Progenitor cell of endocrine pancreas (in vitro differentiated cells): ENCODE measurements at regions not wholly inside any gene's neighbourhood (a gene's known extent, or its start where the extent isn't known, plus 50 kb on each side); places are given as distances from the start of the nearest gene placed in this dataset.

ENCODE experiments used
- DNase-seq: peaks from one replicate; pipeline ENCODE4 v3.0.0; 2021; ENCODE audit warnings: low spot score; ENCODE audit not compliant: unreplicated experiment
- H3K27ac Mint-ChIP-seq: 2 replicates; pipeline ENCODE4 v1.8.0; 2021; ENCODE audit warnings: mild to moderate bottlenecking, moderate library complexity, mixed read lengths
- H3K27me3 Mint-ChIP-seq: 2 replicates; pipeline ENCODE4 v1.8.0; 2021; ENCODE audit warnings: mixed read lengths
- H3K36me3 Mint-ChIP-seq: 2 replicates; pipeline ENCODE4 v1.8.0; 2022; ENCODE audit warnings: mixed read lengths; ENCODE audit not compliant: insufficient read depth
- H3K4me1 Mint-ChIP-seq: 2 replicates; pipeline ENCODE4 v1.8.0; 2021; ENCODE audit warnings: low read depth, mixed read lengths
- H3K4me3 Mint-ChIP-seq: 2 replicates; pipeline ENCODE4 v1.8.0; 2021; ENCODE audit warnings: low read depth, mild to moderate bottlenecking, moderate library complexity, mixed read lengths
- H3K9me3 Mint-ChIP-seq: 2 replicates; pipeline ENCODE4 v1.8.0; 2021; ENCODE audit warnings: low read depth, mixed read lengths
- CTCF ChIP-seq: fragments of 200-600 bp; sonication (generic); IDR thresholded peaks from one replicate; pipeline ENCODE4 v1.5.0; 2021; ENCODE audit warnings: antibody characterized with exemption, mild to moderate bottlenecking; ENCODE audit not compliant: unreplicated experiment

DNA sequence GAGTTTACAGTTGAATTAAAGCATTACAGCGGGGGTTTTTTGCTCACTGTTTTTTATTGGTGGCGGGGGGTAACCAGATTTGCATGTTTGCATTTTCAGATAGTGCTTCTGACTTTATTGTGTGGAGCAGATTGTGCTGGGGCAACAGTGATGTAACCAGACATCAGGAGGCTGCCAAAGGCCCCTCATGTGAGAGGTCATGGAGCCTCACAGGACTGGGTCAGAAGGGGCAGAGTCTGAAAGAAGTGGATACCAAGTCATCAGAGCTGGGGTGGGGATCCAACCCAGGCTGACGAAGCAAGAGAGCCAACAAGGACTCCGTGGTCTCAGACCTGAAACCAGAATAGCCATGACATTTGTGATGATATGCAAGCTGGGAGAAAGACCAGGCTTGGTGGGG, 259.4 kb upstream of the TAS2R1 start:
- H3K9me3 Mint-ChIP-seq, result no peaks in the 10 kb centered on the region
- no peaks in the 10 kb centered on the region for H3K4me1 Mint-ChIP-seq

GRCh38 chr5:9888501-9888901, 258.4 kb upstream of the TAS2R1 start:
- Mint-ChIP-seq H3K27ac (no peak overlapping the region), H3K9me3 (no peaks in the 10 kb centered on the region), H3K36me3 (no peaks in the 10 kb centered on the region), H3K4me3 (no peak overlapping the region), H3K27me3 (peaks cover 7% of the 10 kb centered on the region), H3K4me1 (no peaks in the 10 kb centered on the region)
- TF ChIP-seq CTCF, result no peak
- DNase-seq, result no peak

More for the DNA sequence above, 259.4 kb upstream of the TAS2R1 start:
- no peak for DNase-seq
- no peak for TF ChIP-seq CTCF
- peaks cover 7% of the 10 kb centered on the region for H3K27me3 Mint-ChIP-seq
- no peak overlapping the region for H3K4me3 Mint-ChIP-seq
- no peaks in the 10 kb centered on the region for H3K36me3 Mint-ChIP-seq
- H3K27ac Mint-ChIP-seq, result no peak overlapping the region

DNA sequence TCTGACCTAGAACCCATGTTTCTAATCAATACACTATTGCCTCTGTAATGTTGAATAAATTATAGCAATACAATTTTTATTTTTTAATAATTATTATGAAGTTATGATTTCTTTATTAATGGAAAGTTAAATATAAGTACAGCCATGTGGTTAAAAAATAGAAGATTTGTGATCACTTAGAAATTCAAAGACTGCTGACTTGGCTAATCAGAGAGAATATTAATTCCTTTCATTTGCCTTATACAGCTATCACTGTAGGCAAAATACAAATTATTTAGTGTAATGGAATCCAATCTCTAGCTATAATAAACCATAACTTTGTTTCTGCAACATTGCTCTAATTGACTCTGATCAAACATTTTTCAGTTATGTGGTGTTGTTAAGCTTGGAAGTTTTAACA, 255.0 kb upstream of the TAS2R1 start:
- no peak for TF ChIP-seq CTCF
- no peaks in the 10 kb centered on the region for H3K4me1 Mint-ChIP-seq
- no peak overlapping the region for H3K4me3 Mint-ChIP-seq
- H3K36me3 Mint-ChIP-seq, result no peaks in the 10 kb centered on the region
- peaks cover 7% of the 10 kb centered on the region for H3K27me3 Mint-ChIP-seq
- peaks cover 4% of the 10 kb centered on the region for H3K9me3 Mint-ChIP-seq
- H3K27ac Mint-ChIP-seq, result no peak overlapping the region
- DNase-seq, result no peak

DNA sequence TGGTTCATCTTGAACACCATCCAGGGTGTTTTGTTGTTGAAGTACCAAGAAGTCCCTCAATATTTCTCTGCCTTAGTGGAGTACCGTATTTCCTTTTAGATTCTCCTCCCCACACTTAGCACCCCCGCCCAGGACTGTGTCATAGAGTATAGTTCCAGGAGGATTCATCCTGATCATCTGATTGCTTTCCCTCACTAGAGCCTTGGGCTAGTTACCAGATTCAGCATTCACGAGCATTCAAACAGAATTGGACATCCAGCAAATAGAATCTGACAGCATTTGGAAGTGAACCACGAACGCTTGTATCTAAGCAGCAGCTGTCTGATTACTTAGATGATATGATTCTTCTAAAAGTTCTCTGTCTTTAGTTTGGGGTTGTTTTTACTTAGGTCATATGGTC, 248.1 kb upstream of the TAS2R1 start:
- peaks cover 4% of the 10 kb centered on the region for H3K27me3 Mint-ChIP-seq
- H3K9me3 Mint-ChIP-seq, result peaks cover 4% of the 10 kb centered on the region
- H3K36me3 Mint-ChIP-seq, result no peaks in the 10 kb centered on the region
- DNase-seq, result no peak
- H3K27ac Mint-ChIP-seq, result no peak overlapping the region
- H3K4me1 Mint-ChIP-seq, result no peaks in the 10 kb centered on the region
- H3K4me3 Mint-ChIP-seq, result no peak overlapping the region
- no peak for TF ChIP-seq CTCF

- no peak for DNase-seq
- Mint-ChIP-seq H3K9me3 (peaks cover 4% of the 10 kb centered on the region), H3K36me3 (no peaks in the 10 kb centered on the region), H3K27me3 (peaks cover 4% of the 10 kb centered on the region), H3K4me3 (no peak overlapping the region), H3K4me1 (no peaks in the 10 kb centered on the region), H3K27ac (no peak overlapping the region)
- no peak for TF ChIP-seq CTCF
Measured at GRCh38 chr5:9877488-9877887, 247.3 kb upstream of the TAS2R1 start.

- DNase-seq, result no peak
- no peaks in the 10 kb centered on the region for H3K4me1 Mint-ChIP-seq
- peaks cover 4% of the 10 kb centered on the region for H3K27me3 Mint-ChIP-seq
- TF ChIP-seq CTCF, result no peak
- H3K27ac Mint-ChIP-seq, result no peak overlapping the region
- no peaks in the 10 kb centered on the region for H3K36me3 Mint-ChIP-seq
- H3K9me3 Mint-ChIP-seq, result peaks cover 4% of the 10 kb centered on the region
- H3K4me3 Mint-ChIP-seq, result no peak overlapping the region
Measured at GRCh38 chr5:9876451-9876850, 246.3 kb upstream of the TAS2R1 start.
